GM18508 (cell line): ENCODE measurements at regions not wholly inside any gene's neighbourhood (a gene's known extent, or its start where the extent isn't known, plus 50 kb on each side); places are given as distances from the start of the nearest gene placed in this dataset.

ENCODE experiments used
- ATAC-seq: cut with Tn5 transposase; IDR thresholded peaks from one replicate; pipeline ENCODE4 v1.9.1; 2021; ENCODE audit warnings: moderate number of reproducible peaks; ENCODE audit not compliant: insufficient read depth, unreplicated experiment

DNA sequence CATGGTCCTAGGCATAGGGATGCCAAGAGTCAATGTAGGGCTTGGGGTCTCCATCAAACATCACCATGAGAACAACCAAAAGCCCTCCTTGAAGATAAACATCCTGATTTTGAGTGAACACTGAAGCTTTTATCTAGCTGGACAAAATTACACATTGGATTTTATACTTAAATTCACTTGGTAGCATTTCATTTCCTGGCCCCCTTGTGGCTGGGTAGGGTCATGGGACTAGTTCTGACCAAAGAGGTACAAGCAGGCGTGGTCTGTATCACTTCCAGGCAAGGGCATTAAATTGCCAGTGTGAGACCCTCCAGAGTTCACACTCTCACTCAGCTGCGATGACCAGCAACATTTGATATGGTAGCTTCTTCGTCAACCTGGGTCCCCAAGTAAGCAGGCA, 320.3 kb downstream of the ACTL7B start:
- ATAC-seq = no peak

DNA sequence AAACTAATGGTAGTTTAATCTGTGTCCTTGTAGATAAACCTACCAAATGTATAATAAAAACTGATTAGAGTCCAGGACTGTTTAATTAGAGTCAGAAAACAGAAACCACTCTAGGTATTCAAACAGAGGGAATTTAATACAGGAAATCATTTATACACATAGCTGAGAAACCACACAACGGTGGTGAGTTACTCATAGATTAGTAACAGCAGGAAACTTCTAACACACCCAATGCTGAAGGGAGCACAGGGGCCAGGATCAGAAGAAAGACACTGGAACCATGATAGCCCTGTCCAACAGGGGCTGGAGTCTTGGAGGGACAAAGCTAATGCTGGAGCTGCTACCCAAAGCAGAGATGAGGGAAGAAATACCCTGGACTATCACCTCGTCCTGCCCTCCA, 321.0 kb downstream of the ACTL7B start:
- ATAC-seq = no peak

DNA sequence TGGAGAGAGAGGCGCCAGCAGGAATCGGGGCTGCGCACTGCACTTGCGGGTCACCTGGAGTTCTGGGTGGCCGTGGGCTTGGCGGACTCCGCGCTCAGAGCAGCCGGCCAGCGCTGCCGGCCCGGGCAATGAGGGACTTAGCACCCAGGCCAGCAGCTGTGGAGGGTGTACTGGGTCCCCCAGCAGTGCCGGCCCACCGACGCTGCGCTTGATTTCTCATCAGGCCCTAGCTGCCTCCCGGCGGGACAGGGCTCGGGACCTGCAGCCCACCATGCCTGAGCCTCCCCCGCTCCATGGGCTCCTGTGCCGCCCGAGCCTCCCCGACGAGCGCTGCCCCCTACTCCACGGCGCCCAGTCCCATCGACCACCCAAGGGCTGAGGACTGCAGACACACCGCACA, 325.6 kb downstream of the ACTL7B start:
- no peak for ATAC-seq

DNA sequence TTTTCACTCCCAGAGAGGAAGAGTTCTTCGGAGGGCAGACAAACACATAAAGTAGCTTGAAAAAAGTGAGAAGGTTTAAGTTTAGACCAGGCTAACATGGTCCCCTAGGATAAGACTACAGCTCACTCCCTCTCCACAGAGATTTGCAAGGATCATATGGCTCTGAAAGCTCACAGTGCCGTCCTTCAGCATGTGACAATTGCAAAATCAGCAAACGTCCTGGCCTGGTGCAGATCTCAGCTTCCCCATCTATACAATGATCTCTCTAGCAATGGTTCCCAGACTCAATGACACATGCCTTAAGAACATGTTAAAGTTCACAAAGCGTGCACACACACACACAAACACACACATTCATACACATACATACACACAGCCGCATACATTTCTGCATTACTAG, 327.6 kb downstream of the ACTL7B start:
- no peak for ATAC-seq

DNA sequence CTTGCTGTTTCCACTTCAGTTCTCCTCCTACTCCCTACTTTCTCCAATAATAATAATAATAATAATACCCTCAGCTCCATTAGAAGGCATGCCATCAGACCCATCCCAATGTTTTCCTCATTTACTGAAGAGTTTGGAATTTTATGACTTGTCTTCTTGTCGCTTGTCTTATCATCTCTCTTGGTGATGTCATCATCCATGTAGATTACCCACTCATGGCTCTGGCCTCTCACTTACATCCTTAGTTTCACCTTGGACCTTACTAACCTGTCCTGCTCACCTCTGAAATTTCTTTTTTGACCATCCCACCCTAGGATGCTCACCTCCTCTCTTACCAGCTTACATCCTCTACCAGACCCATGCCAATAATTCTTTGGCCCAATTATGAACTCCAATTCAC, 329.3 kb downstream of the ACTL7B start:
- ATAC-seq = no peak

DNA sequence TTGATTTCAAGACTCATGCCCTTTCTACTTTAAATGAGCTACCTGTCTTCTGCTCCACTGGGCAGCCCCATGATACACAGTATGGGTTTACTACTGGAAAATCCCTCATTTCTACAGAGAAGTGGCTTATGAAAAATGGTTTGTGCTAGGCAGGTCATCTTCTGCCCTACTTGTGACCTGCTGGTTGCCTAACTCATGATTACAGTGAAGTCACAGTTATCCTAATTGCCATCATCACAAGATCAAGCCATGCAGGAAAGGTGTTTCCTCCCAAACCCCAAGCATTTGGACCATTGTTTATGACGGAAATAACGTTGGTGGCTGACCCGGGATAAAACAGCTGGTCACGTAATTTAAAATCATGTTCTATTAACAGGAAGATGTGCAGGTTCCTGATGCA, 330.6 kb downstream of the ACTL7B start:
- no peak for ATAC-seq

DNA sequence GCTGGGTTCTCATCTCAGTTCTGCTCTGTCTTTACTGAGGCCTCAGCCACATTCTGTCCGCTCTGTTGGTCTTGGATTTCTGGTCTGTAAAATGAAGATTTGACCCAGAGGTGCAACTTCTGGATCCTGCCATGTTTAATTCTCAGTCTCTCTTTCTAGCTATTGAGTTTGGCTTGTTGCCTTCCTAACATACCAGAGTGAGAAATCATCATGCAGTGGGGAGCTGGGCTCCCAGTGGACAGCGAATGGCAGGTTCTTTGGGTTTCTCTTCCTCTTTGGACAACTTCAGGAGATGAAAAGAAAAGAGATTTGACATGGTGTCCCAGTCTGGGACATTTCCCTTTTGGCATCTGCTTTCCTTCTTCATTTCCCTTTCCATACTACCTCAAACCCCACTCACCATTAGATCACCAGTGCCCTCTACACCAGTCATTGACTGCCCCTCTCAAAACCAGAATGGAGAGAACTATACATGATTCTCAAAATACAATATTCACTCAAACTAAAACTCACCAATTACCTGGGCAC, 334.7 kb downstream of the ACTL7B start:
- ATAC-seq = no peak

DNA sequence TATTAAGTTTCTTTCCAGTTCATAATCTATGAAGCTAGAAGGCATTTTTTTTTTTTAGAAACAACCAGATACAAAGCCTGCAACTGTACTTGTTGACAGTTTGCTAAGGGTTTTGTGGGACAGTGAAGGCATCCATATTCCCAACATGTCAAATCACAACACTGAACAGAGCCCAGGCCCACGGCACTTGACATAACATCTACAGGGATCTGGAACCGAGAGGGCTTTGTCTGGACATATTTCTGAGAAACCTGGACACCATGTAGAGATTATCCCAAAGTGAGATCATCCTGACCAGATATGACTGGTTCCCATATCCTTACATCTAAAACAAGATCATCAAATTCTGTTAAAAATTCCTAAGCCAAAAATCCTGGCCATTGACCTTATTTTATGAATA, 336.3 kb downstream of the ACTL7B start:
- ATAC-seq = no peak

DNA sequence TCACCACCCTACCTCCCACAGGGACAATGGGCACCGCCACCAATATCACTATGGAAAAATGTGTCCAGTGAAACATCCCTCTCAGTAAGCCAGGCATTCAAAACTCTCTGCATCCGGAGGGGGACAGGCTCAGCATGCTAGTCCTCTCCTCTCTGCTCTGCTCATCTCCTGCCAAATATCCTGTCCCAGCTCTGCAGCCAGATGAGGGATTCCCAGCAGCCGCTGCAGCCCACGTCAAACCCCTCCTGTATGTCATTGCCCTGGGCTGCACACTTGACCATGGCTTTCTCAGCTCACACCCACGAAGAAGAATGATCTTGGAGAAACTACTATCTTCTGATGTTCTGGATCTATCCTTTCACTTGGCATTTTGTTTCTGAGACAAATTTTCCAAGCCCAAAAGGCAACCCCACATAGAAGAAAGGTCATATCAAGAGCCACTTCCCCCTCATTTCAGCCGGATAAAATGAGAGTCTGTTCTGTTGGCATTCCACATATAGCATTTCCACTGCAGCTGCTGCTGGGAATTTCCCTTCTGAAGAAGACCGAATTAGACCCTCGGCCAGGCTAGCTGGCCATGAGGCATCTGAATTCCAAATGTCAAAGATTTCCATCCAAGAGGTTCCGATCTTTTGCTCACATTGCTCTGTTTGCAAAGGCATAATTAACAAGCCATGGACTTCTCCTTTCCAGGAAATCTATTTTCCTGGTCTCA, 338.0 kb downstream of the ACTL7B start:
- no peak for ATAC-seq

DNA sequence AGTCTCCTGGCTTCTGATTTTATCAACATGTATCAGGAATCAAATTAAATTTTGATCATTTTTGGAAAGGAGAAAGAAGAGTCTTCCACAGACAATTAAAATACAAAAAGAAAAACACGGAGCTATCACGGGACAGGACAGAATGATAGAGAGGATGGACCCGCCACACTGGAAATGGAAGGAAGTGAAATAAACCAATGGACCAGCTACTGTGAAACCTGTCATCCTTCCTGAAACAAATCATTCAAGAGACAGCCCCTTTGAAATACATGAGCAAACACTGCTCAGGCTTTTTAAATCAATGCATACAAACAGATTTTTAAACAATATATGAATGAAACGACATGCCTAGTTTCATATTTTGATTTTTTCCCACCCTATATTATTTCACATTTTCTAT, 339.4 kb downstream of the ACTL7B start:
- ATAC-seq = no peak

DNA sequence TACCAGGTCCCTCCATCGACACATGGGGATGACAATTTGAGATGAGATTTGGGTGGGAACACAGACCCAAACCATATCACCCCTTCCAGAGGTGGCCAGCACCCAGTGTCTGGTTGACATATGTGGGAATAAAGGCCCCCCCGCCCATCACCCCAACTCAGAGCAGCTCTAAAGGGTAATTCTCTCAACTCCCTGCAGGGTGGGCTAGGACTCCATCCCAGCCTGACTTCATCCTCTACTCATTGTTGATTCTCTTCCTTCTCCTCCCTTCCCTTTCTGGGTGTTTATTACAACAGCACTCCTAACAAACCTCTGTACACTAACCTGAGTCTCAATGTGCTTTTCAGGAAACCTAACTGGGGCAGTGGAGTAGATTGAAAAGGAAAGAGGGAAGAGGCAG, 339.9 kb downstream of the ACTL7B start:
- ATAC-seq = no peak

DNA sequence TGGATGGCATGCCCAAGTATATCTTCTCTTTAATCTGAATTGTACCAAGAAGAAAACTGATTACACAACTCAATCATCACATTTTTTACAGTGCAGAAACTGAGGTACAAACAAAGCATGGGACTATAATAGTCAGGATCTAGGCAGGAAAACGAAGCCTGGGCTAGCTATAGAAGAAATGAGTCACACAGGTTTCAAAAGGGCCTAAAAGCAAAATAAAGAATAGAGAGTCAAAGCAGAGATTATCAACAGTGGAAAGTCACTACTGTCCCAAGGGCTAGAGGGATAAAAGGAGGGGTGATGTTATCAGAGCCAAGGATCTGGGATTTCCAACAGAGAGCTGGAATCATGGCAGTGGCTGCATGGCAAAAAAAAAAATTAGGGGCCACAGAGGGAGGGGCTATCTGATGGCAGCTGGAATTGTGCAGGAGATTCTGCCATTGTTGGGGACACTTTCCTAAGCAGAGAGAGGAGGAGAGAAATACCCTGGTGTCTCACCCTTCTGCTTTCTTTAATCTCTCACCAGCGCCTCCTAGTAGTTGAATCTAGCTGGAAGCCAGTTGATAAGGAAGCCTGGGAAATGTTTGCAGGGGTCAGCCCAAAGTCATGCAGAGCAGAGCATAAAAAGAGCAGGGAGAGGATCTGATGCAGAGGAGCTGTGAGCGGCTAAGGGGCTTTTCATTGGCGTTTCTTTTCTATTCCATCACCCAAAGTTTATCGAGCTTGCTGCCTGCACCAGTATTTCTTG, 343.2 kb downstream of the ACTL7B start:
- ATAC-seq = no peak

DNA sequence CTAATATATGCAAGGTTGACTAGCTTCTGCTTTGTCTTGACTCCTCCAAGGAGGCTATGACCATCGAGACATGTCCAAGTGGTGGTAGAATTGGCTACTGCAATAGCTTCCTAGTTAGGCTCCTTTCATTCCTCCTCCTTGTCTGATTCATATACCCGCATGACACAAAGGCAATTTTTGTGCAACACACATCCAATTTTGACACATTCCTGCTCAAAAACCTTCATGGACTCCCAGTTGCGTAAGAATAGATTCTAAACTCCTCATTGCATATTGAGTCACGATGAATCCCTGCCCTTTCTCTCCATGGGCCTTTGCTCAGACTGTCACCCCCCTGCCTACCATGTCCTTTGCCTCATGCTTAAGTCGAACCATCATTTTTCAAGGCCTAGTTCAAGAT, 344.5 kb downstream of the ACTL7B start:
- ATAC-seq = no peak

DNA sequence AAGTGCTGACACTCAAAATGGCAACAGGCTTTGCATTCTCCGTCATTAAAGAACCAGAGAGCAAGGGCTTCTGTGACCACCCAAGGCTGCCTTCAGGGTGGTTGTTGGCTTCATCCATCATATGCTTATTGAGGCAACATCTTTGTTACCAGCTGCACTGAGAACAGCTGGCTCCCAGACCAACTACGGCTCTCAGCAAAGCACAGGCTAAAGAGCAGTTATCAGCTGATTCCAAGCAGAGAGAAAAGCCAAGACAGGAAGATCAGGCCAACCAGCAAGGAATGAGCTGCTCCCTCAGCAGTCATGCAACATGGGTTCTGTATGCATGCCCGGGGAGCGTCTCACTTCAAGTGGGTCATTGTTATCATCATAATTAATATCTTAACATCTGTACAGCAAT, 358.9 kb downstream of the ACTL7B start:
- no peak for ATAC-seq

DNA sequence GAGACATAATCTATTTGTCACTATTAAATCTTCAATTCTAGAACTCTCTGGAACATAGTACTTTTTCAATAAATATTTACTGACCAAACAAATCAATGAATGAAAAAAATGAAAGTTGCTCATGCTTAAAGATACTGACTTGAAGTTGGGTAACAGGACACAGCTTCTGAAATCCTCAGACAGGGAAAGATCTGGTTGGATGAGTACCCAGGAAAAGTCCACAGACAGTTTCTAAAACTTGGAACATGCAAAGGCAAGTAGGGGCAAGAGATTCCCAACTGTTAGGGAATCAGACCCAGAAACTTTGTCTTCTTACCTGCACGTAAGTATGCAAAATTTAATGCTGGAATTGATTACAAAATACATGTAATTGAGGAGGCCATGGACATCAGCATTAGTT, 366.2 kb downstream of the ACTL7B start:
- ATAC-seq = no peak

DNA sequence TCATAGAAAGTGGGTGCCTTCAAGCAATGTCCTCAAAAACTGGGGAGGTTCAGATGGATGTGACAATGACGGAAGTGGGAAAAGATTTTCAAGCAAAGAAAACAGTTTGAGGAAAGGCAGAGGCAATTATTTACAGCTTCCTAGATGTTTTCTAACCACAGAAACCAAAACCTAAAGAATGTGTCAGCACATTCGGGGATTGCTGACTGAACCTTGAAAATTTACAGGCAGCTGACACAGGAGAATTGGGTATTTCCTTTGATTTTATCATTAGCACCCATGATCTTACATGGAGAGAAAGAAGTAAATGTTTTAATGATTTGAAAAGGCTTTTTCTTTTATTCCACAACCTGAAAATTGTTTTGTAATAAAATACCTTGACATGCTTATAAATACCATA, 369.0 kb downstream of the ACTL7B start:
- no peak for ATAC-seq

DNA sequence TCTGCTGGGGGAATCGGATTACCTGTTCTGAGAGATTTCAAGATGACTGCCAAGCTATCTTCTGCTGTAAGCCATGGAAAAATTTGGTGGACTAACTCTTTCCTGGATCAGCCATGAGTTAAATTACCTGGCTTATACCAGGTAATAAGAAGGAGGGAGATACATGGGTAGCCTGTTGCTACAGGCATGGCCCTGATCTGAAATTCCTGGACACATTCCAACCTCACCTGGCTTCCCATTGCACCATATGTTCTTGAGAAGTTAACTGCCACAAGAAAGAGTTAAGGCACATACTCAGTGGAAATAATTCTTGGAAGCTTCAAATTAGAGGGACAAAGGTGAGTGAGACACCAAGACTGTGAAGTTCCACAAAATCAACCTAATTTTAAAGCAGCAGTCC, 371.3 kb downstream of the ACTL7B start:
- ATAC-seq = no peak

DNA sequence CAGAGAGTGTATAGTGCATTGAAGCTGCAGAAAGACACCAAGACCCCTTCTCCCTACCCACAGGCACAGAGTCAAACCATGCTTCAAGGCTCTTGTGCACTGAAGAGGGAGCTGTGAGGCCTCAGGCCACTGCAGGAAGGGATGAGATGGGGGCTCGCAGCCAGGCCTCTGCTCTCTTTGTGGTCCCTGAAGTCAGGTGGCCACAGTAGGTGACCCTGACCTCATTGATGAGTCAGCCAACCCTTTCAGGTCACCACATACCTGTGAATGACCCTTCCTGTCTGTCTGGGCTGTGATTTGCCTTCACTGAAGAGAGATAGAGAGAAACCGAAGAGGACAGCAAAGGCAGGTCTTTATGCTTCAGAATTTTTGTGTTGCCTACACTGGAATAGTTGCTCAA, 372.1 kb downstream of the ACTL7B start:
- ATAC-seq = no peak

DNA sequence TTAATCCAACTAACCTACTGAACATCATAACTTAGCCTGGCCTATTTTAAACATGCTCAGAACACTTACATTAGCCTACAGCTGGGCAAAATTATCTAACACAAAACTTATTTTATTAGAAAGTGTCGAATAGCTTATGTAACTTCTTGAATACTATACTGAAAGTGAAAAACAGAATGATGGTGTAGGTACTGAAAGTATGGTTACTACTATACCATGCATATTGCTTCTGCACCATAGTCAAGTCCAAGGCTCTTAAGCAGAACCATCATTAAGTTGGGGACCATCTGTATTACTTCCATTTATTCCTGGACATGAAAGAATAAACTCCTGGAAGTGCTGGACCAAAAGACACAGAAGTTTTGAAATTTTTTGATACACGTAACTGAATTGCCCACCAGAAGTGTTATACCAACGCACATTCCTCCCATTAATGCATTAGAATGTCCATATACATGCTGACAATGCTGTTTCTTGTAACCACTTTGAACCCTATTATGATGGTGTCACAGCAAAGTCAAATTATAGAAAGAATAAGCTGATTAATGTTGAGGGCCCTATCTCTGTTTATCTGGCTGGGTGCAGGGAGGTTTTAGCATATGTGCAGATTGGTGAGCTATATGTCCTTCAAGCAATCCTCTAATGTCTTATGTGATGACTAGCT, 375.7 kb downstream of the ACTL7B start:
- ATAC-seq = no peak

DNA sequence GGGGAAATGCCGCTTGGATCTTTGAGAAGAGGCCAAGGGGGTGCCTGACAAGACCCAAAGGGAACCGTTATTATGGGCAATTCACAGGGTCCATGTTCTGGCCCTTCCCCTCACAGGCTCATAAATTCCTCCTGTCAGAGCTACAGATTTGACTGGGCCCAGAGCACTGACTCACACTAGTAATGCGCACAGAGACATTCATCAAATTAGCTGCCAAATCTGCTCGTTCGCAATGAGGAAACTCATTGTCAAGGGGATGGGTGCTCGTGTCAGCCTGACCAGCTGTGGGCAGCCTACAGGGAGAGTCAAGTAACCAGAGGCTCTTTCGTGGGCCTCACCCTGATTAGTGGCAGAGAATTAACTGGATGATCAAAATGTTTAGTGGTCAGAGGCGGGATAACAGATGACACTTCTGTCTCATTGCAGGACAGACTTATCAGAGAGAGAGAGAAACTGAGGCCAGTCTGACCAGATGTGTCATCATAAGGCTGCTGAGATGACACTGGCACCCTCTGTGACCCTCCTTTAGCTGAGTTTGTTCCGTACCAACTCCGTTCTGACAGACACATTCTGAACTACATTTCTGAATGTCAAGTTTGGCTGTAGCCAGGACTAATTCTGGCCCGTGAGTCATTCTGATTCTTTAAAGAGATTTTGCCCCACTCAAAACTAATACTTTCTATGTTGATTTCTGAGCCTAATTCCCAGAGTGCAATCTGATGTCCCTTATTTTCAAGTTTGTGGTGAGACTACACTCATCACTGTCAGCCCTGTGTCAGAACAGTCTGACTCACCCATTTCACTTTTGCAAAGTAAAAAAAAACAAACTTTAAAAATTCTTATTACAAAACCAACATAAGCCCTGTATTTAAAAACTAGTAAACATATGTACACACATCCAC, 377.1 kb downstream of the ACTL7B start:
- peak; percentile 86 for ATAC-seq
